GM18951 (cell line): ENCODE measurements at regions not wholly inside any gene's neighbourhood (a gene's known extent, or its start where the extent isn't known, plus 50 kb on each side); places are given as distances from the start of the nearest gene placed in this dataset.
"Not testable (repeated sequence)": the region's sequence is repeated elsewhere in the genome, so short reads cannot be mapped to it uniquely, and the experiment has no call there.

Experiments used
- POLR2A ChIP-seq: IDR thresholded peaks from 4 replicates; pipeline ENCODE4 v1.6.1; 2011; ENCODE audit warnings: mild to moderate bottlenecking; ENCODE audit not compliant: insufficient read length, insufficient read depth; ENCODE audit errors: extremely low read depth
- in situ Hi-C: fragments of 300-500 bp; cut with MboI; formaldehyde crosslinking; loops from one replicate; pipeline ENCODE4 v1.12.0; 2022; ENCODE audit warnings: low sequenced_read_pairs, mixed read lengths, inconsistent platforms; ENCODE audit not compliant: unreplicated experiment

DNA sequence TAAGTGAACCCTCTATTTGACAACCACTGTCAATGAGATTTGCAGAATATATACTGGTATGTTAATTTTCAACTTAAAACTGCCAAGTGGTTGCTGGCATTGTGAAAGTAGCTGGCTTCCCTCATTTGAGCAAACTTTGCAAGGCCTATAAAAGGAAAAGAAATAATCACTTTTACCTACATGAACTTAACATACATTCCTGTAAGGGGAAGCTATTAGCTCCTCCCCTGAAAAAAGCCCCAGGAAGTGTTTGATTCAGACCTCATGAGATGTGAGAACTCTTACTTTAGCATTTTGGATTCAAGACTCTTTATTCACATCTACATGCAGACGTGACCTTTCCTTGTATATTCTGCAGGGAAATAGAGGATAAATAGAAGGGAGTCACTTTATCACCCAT lies 175.6 kb downstream of the OTUD1 start:
- TF ChIP-seq POLR2A: no peak
- in situ Hi-C loops: no loop called here

DNA sequence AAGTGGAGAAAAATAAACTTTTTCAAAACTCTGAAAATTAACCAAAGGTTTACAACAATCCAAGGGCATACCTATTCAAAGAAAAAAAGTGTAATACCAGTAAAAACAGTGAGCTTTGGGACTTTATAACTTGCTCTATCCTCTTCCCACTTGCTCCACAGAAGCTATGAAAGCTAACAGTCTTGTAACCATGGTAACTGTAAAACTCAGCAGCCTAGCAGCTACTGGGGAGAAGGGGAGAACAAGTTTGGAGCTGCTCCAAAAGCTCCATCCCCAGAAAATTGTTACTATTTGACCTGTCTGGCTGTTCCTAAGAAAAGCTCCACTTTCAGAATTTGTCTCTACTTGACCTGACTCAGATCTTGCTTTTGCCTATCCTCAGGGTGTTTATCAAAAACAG lies 191.5 kb downstream of the OTUD1 start:
- in situ Hi-C loops: no loop called here
- no peak for TF ChIP-seq POLR2A

DNA sequence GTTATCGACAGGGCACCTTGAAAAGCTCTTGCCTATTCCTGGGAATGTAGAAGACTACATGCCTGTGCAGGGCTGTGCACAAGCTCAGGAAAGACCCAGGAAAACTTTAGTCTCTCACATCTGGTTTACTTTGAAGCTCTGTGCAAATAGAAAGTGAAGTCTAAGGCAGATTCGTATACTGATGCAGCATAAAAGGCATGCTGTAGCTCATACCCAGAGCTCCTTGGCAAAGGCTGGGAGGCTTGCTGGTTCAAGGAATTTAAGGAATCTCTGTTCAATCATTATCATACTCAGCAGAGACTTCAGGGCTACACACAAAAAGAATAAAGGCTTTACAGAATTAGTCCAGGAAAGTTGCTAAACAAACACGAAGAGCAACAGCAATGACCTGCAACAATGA lies 192.0 kb downstream of the OTUD1 start:
- in situ Hi-C loops: no loop called here
- TF ChIP-seq POLR2A: no peak

DNA sequence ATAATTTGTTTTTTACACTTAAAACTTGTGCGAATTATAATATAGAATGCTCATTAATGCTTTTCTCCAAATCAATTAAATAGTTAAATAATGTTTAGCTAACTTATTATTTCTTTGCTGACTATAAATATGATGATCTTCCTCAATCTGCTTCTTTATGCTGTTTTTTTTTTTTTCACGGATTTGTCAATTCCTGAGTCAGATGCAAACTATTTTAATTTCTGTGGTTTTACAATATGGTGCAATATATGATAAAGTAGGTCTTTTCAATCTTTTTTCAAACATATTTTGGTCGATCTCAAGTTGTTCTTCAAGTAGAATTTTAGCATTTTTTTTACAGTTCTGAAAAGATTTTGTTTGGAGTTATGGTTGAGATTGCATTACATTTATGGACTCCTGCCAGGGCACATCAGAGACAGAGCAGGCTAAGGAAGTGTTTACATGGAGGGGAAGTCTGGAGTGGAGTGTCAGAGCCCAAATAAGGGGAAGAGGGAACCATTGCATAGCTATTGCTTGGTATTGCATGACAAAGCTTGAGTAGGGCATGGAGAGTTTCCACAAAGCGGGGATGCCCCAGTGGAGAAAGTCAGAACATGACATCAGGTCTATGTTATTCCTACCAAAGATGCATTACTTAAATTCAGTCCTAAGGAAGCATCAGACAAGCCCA lies 204.4 kb downstream of the OTUD1 start:
- in situ Hi-C loops: no loop called here
- no peak for TF ChIP-seq POLR2A

DNA sequence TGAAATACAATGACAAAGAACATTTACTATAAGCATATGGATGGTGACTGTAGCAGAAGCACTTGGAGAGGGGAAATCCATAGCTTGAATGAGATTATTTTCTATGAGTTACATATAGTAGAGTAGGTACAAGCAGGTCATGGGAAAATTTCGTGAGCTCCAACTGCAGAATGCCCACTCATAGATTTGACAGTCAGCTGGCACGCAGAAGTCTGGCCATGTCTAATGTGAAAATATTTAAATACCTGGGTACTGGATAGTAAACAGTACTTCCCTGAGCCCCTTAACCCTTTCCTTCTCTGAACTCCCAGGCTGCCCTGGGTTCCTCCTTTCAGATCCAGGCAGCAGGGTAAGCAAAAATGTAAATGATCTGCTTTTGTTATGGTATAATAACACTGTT lies 209.7 kb downstream of the OTUD1 start:
- no peak for TF ChIP-seq POLR2A
- in situ Hi-C loops: no loop called here

DNA sequence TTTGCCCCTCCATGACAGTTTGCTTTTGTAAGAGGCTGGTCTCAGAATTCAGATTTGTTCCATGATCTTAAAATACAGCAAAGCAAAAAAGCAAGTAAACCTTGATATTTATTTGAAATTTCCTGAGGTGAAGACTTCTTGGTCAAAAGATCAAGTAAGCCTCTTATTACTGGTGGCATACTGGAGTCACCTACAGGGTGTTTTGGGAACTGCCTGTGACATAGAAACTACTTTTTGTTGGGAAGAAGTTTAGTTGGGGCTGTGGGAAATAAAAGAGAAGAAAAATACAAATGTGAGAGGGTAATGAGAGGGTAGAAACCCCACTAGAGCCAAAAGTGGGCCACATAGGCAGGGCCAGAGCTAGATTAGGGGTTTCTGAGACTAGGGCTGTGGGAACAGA lies 217.9 kb downstream of the OTUD1 start:
- TF ChIP-seq POLR2A: no peak
- in situ Hi-C loops: no loop called here

DNA sequence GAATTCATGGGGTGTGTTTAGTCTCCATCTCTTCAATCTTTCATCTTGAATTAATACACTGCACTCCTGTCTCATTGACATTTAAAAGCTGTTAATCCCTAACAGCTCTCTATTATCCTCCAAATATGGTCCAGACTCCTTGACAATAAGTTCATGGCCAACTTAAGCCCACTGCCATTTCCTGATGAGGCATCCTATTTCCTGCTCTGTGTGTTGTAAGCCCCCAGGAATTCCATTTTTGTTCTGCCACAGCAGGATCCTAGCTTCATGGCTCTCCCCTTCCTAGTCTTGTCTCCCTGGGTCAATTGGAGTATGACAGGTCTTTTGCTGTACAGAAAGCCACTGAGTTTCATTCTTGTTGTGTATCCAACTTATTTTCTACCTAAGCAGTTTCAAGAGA lies 218.8 kb downstream of the OTUD1 start:
- no peak for TF ChIP-seq POLR2A
- in situ Hi-C loops: no loop called here

DNA sequence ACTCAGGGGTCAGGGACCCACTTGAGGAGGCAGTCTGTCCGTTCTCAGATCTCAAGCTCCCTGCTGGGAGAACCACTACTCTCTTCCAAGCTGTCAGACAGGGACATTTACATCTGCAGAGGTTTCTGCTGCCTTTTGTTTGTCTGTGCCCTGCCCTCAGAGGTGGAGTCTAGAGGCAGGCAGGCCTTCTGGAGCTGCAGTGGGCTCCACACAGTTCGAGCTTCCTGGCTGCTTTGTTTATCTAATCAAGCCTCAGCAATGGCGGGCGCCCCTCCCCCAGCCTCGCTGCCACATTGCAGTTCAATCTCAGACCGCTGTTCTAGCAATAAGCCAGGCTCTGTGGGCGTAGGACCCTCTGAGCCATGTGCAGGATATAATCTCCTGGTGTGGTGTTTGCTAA lies 233.0 kb downstream of the OTUD1 start:
- in situ Hi-C loops: not testable (repeated sequence)

DNA sequence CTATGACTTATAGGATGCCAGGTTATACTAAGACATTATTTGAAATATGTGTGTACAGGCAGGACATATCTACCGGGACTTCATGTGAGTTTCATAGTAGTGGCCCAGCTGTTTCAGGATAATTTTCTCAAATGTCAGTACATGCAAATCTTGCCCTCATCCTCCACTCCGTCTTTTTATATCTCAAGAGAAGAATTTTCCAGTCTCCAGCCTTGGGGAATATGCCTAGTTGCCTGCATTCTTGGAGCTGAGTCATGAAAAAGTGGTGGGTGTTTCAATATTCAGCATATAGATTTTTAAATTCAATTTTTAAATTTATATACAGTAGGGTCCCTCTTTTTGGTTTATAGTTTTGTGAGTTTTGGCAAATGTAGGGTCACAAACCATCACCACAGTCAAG lies 236.7 kb downstream of the OTUD1 start:
- TF ChIP-seq POLR2A: no peak
- in situ Hi-C loops: loop anchor here (25.0 kb wide), 1 partner anchor 363 kb away; no protein-coding TSS in a partner anchor

DNA sequence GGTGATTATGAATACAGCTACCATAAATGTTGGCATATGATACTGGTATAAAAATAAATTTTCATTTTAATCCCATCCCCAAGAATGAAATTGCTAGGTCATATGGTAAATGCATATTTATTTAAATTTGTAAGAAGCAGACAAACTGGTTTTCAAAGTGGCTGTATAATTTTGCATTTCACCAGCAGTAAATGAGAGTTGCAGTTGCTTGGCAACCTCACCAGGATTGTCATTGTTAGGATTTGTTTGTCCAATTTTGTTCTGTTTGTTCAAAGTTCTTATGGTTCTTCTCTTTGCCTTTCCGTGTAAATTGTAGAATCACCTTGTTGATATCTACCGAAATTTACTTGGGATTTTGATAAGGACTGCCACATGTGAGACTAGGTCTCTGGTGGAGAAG lies 237.4 kb downstream of the OTUD1 start:
- no peak for TF ChIP-seq POLR2A
- in situ Hi-C loops: loop anchor here (25.0 kb wide), 1 partner anchor 364 kb away; no protein-coding TSS in a partner anchor

DNA sequence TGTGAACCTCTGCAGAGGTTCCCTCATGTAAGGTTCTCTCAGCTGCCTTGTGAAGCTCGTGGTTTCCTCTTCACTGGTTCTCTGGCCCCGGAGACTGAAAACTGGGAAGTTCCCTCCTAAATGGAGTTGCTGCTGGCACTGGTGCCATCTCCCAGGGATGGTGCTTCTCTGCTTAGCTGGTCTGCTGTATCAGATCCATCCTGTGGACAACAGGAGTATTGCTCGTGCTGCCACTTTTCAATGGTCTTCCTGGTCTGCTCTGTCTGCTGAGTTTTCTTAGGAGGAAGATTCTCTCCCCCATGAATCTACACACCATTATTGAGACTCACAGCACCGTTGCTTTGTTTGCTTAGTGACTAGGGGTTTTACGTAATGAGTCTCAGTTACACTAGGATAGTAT lies 247.8 kb downstream of the OTUD1 start:
- in situ Hi-C loops: loop anchor here (25.0 kb wide), 1 partner anchor 374 kb away; no protein-coding TSS in a partner anchor
- no peak for TF ChIP-seq POLR2A

DNA sequence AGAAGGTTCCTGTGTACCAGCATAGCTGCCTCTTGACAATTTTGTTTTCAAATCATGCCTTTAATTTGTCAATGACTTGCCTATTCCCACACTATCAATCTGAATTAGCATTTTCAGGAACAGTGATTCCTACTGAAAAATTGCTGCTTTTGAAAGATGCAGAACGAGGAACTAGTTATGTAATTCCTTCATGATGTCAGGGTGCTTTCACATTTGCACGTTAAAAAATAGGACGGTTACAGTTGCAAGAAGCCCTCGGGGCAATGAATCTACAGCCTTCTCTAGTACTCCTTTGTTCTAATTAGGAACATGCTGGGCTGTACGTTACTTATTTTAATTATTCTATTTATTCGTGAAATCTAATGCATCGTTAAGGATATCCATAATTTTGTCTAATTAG lies 253.9 kb downstream of the OTUD1 start:
- in situ Hi-C loops: loop anchor here (25.0 kb wide), 1 partner anchor 380 kb away; no protein-coding TSS in a partner anchor
- TF ChIP-seq POLR2A: no peak

DNA sequence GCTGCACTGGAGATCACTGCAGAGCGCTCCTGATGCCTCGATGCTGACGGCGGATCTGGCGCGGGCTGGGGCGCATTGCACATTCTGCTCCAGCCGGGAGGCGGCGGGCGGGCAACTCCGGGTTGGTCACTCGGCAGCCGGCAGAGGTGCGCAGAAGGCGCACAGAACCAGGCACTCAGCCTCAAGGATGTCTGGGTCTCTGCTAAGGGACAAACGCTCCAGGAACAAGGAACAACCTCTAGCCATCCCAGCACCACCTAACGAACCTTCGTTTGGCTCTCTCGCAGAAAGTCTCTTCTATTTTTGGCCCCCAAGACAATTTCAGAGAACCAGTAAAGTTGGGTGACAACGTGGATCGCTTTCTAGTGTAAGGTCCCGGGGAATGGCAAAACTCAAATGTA lies 254.6 kb downstream of the OTUD1 start:
- TF ChIP-seq POLR2A: no peak
- in situ Hi-C loops: loop anchor here (25.0 kb wide), 1 partner anchor 381 kb away; no protein-coding TSS in a partner anchor

DNA sequence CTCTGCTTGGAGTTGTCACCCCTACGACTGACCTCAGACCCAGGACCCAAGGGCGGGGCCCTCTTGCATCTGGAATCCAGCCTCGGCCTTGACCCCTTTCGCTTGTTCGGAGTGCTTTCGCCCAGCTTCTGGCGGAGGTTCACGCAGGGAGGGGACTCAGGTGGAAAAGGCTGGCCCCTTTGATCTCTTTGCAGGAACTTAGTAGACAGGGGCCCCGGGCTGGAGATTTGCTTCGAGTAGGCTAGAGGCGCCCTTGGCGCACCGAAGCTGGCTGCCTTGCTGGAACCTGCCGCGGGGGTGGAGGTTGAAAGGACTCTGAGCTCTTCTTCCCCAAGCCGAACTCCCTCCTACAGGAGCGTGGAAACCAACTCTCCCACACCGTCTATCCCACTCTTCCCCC lies 255.1 kb downstream of the OTUD1 start:
- in situ Hi-C loops: loop anchor here (25.0 kb wide), 1 partner anchor 382 kb away; no protein-coding TSS in a partner anchor
- no peak for TF ChIP-seq POLR2A
